Spleen (tissue), 11 donors: ENCODE measurements at regions not wholly inside any gene's neighbourhood (a gene's known extent, or its start where the extent isn't known, plus 50 kb on each side); places are given as distances from the start of the nearest gene placed in this dataset.

Experiments
- DNase-seq: peaks from one replicate; pipeline ENCODE4 v3.0.0-alpha.2; 2020
- H3K27ac ChIP-seq, 8 donors: fragments of 200-600 bp; sonication (generic) in 7 of 8; 1 replicate in 4 of 8; 2 replicates in 4 of 8; pipeline versions ENCODE4 v1.5.0 to v1.8.0; 2016 to 2021; ENCODE audit warnings: inconsistent platforms in 4 of 8, mild to moderate bottlenecking in 4 of 8, moderate library complexity in 1 of 8
- H3K27me3 ChIP-seq, 7 donors: fragments of 200-600 bp; sonication (generic) in 6 of 7; replicated peaks in 1 of 7; 1 replicate in 4 of 7; 2 replicates in 3 of 7; pipeline versions ENCODE4 v1.5.0 to v1.8.0; 2016 to 2021; ENCODE audit warnings: inconsistent platforms in 3 of 7, mild to moderate bottlenecking in 1 of 7
- H3K36me3 ChIP-seq, 6 donors: fragments of 200-600 bp; sonication (generic) in 5 of 6; 1 replicate in 4 of 6; 2 replicates in 2 of 6; pipeline versions ENCODE4 v1.5.0 to v1.8.0; 2016 to 2021; ENCODE audit warnings: inconsistent platforms in 2 of 6
- H3K4me1 ChIP-seq, 6 donors: fragments of 200-600 bp; sonication (generic) in 5 of 6; 1 replicate in 3 of 6; 2 replicates in 3 of 6; pipeline versions ENCODE4 v1.5.0 to v1.8.0; 2016 to 2021; ENCODE audit warnings: inconsistent platforms in 3 of 6
- H3K4me3 ChIP-seq, 8 donors: fragments of 200-600 bp; sonication (generic) in 7 of 8; 1 replicate in 4 of 8; 2 replicates in 4 of 8; pipeline versions ENCODE4 v1.5.0 to v1.8.0; 2016 to 2021; ENCODE audit warnings: inconsistent platforms in 4 of 8, mild to moderate bottlenecking in 4 of 8, moderate library complexity in 2 of 8
- H3K9me3 ChIP-seq, 8 donors: fragments of 200-600 bp; sonication (generic) in 7 of 8; 1 replicate in 4 of 8; 2 replicates in 4 of 8; pipeline versions ENCODE4 v1.5.0 to v1.8.0; 2016 to 2021; ENCODE audit warnings: inconsistent platforms in 4 of 8
- POLR2A ChIP-seq, 3 donors: fragments of 450-650 bp; IDR thresholded peaks; one replicate each; pipeline ENCODE4 v1.5.1; 2017; ENCODE audit warnings: antibody characterized with exemption in 3 of 3, mild to moderate bottlenecking in 1 of 3
- POLR2AphosphoS5 ChIP-seq, 3 donors: sonication (generic); formaldehyde crosslinking; IDR thresholded peaks; one replicate each; pipeline ENCODE4 v1.5.1; 2017; ENCODE audit warnings: antibody characterized with exemption in 3 of 3
- WGBS, 5 donors: extraction: QIAGEN DNeasy Blood & Tissue Kit in 3 of 5; methylation state at CpG; one replicate each; pipeline versions ENCODE4 v1.1.5 to v1.1.7; 2013 to 2018; 5-methylcytosine and 5-hydroxymethylcytosine counted together
- intact Hi-C: fragments of 100-400 bp; cut with DNase I; formaldehyde crosslinking; loops from one replicate; pipeline ENCODE4 v1.15.0; 2023; ENCODE audit warnings: low total_unique reads
- TF ChIP-seq, protein P1 (sequence below), 11 experiments: fragments of 200-600 bp in 7 of 11; fragments of 450-650 bp in 4 of 11; sonication (generic) in 4 of 11; IDR thresholded peaks in 8 of 11; conservative IDR thresholded peaks in 3 of 11; 1 replicate in 7 of 11; 2 replicates in 4 of 11; pipeline versions ENCODE4 v1.4.0 to v1.8.0; 2016 to 2021; ENCODE audit warnings: antibody characterized with exemption in 11 of 11, inconsistent platforms in 4 of 11, mild to moderate bottlenecking in 1 of 11
- donor health status: healthy with polysubstance abuse.
- donor health status: DM: no; HTN: no; CAD: no; lungs with moderate emphysema.
- donor health status: DM: no; HTN: no; CAD: no.
- donor health status: Bipolar disorder and iron deficiency.
- donor health status: healthy.
- donor health status: DM: no; HTN: no; CAD: no.
- donor health status: DM: yes; HTN: yes; CAD: no.

DNA sequence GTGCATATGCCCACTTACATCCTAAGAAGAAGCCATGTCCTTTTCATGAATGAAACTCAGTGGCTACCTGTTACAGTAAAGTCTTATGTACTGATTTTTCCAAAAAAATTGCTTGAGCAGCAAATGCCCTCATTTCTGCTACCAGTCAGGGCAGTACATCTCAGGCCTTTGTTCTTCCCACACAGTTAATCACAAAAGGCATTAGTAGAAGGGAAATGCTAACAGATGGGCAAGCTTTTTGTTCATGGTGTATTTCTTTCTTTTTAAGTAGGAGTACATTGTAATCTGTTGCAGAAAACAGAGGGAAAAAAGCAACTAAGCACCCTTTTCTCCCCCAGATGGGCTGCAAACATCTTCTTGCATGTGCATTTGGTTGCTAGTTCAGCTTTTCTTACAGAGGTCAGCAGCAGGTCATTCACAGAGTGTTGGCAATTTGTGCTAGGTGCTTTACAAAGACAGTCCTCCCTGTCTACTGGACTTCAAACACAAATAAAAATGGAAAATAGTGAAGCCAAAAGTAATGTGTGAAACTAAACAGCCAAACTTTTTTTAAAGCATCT lies 373.4 kb downstream of the PRDM5 start:
- intact Hi-C loops: no loop called here
- Histone ChIP-seq H3K4me1 (no peaks in the 10 kb centered on the region), H3K9me3 (peaks cover 0 to 5% (median 0%) of the 10 kb centered on the region in 8 donors), H3K27ac (no peak overlapping the region), H3K4me3 (no peak overlapping the region), H3K27me3 (no peaks in the 10 kb centered on the region), H3K36me3 (no peaks in the 10 kb centered on the region)
- no peak for DNase-seq
- TF ChIP-seq, protein P1, sequence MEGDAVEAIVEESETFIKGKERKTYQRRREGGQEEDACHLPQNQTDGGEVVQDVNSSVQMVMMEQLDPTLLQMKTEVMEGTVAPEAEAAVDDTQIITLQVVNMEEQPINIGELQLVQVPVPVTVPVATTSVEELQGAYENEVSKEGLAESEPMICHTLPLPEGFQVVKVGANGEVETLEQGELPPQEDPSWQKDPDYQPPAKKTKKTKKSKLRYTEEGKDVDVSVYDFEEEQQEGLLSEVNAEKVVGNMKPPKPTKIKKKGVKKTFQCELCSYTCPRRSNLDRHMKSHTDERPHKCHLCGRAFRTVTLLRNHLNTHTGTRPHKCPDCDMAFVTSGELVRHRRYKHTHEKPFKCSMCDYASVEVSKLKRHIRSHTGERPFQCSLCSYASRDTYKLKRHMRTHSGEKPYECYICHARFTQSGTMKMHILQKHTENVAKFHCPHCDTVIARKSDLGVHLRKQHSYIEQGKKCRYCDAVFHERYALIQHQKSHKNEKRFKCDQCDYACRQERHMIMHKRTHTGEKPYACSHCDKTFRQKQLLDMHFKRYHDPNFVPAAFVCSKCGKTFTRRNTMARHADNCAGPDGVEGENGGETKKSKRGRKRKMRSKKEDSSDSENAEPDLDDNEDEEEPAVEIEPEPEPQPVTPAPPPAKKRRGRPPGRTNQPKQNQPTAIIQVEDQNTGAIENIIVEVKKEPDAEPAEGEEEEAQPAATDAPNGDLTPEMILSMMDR (IDR thresholded peaks at IDR 0.05 in 8 of 11, conservative IDR thresholded peaks at IDR 0.05 in 3 of 11): no peak
- TF ChIP-seq POLR2A (IDR thresholded peaks at IDR 0.05) (no peak), POLR2AphosphoS5 (IDR thresholded peaks at IDR 0.05) (no peak)

DNA sequence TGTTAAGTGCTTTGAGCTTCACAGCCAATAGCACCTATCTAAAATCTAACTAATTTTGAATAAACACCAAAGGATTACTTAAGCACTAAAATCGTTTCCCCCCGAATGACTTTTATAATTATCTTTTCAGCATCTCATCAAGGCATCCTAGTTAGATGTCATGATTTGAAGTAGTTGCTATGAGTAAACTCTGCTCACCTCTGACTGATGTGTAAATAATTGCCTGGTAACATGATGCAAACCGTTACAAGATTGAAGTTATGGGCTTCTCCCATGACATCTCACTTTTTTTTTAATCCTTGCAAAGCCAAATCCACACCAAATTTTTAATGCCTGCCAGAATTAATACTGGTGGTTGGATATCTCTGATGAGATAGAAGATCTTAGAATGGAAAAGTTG lies 377.1 kb downstream of the PRDM5 start:
- DNase-seq: no peak
- no peak overlapping the region for H3K4me3 ChIP-seq
- TF ChIP-seq, protein P1 (IDR thresholded peaks at IDR 0.05 in 8 of 11, conservative IDR thresholded peaks at IDR 0.05 in 3 of 11): no peak
- TF ChIP-seq POLR2A (IDR thresholded peaks at IDR 0.05) (no peak), POLR2AphosphoS5 (IDR thresholded peaks at IDR 0.05) (no peak)
- 78 to 90% (median 82%) methylated on average over 3 of the region's 3 CpGs for WGBS, 5 donors
- no peaks in the 10 kb centered on the region for H3K4me1 ChIP-seq
- H3K27ac ChIP-seq: no peak overlapping the region
- intact Hi-C loops: no loop called here
- no peaks in the 10 kb centered on the region for H3K9me3 ChIP-seq
- no peaks in the 10 kb centered on the region for H3K36me3 ChIP-seq
- H3K27me3 ChIP-seq: no peaks in the 10 kb centered on the region

DNA sequence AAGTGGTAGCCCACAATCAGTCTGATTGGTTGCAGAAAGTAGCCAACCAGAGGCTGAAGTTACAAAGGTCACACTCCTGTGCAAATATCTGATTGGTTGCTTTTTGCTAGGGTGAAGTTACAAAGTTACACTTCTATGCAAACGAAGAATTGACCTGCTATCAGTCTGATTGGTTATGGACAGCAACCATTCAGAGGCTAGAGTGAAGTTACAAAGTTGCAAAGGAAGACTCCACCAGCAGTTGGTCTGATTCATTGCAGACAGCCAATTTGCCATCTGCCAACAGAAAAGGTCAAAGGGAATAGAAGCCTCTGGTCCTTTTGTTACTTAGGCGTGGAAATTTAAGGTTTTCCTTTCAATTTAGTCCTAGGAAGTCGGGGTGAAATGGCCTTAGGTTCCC lies 377.7 kb downstream of the PRDM5 start:
- Histone ChIP-seq H3K4me1 (no peaks in the 10 kb centered on the region), H3K27ac (no peak overlapping the region), H3K9me3 (no peaks in the 10 kb centered on the region), H3K4me3 (no peak overlapping the region), H3K27me3 (no peaks in the 10 kb centered on the region), H3K36me3 (no peaks in the 10 kb centered on the region)
- WGBS, 5 donors: 49 to 78% (median 62%) methylated on average over 3 of the region's 3 CpGs
- TF ChIP-seq POLR2AphosphoS5 (IDR thresholded peaks at IDR 0.05) (no peak), POLR2A (IDR thresholded peaks at IDR 0.05) (no peak)
- TF ChIP-seq, protein P1 (IDR thresholded peaks at IDR 0.05 in 8 of 11, conservative IDR thresholded peaks at IDR 0.05 in 3 of 11): no peak
- DNase-seq: no peak
- intact Hi-C loops: no loop called here

DNA sequence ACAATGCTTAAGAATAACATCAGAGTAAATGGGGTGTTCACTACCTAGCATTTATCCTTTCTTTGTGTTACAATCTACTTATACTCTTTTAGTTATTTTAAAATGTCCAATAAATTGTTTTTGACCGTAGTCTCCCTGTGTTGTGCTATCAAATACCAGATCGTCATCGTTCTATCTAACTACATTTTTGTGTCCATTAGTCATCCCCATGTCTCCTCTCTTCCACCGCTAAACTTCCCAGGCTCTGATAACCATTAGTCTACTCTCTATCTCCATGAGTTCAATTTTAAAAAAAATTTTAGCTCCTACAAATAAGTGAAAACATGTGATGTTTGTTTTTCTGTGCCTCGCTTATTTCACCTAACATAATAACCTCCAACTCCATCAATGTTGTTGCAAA lies 381.9 kb downstream of the PRDM5 start:
- Histone ChIP-seq H3K36me3 (no peaks in the 10 kb centered on the region), H3K9me3 (no peaks in the 10 kb centered on the region), H3K27ac (no peak overlapping the region), H3K4me1 (no peaks in the 10 kb centered on the region), H3K27me3 (no peaks in the 10 kb centered on the region), H3K4me3 (no peak overlapping the region)
- DNase-seq: no peak
- 88 to 97% (median 88%) methylated on average over 5 of the region's 5 CpGs for WGBS, 5 donors
- intact Hi-C loops: no loop called here
- TF ChIP-seq POLR2A (IDR thresholded peaks at IDR 0.05) (no peak), POLR2AphosphoS5 (IDR thresholded peaks at IDR 0.05) (no peak)
- TF ChIP-seq, protein P1 (IDR thresholded peaks at IDR 0.05 in 8 of 11, conservative IDR thresholded peaks at IDR 0.05 in 3 of 11): no peak
